Endothelial cell of umbilical vein (primary cell): ENCODE measurements at regions not wholly inside any gene's neighbourhood (a gene's known extent, or its start where the extent isn't known, plus 50 kb on each side); places are given as distances from the start of the nearest gene placed in this dataset. TPM values are rescaled to one million over a fixed set of nuclear protein-coding genes. Genes with fewer than 3 reads are reported as not detected.

Experiments
- BruUV-seq: library from RNA; stranded (reverse); fragments of 400-500 nt; replicated peaks from 2 replicates; lab custom pipeline; 2021; lab: Mats Ljungman, UMichigan
- CTCF ChIA-PET: fragments of 300-600, 350-600 bp; sonication (Branson Sonifier 250); formaldehyde crosslinking; loops from one replicate; lab custom pipeline; 2021; ENCODE audit warnings: antibody characterized with exemption, inconsistent platforms; lab: Charles Lee
- POLR2A ChIA-PET: fragments of 300-600, 350-600 bp; sonication (Branson Sonifier 250); formaldehyde crosslinking; loops from one replicate; lab custom pipeline; 2021; ENCODE audit warnings: antibody characterized with exemption, inconsistent platforms; lab: Charles Lee
- DNase-seq: peaks from one replicate; pipeline ENCODE4 v3.0.0-alpha.2; 2011; ENCODE audit warnings: low read depth, low spot score
- FAIRE-seq: peaks from 2 replicates; lab custom pipeline; 2011; peaks lifted over from hg19 to GRCh38; lab: Jason Lieb, UNC
- H2AFZ ChIP-seq: 2 replicates; pipeline ENCODE4 v1.6.0; 2012; ENCODE audit warnings: low read depth, low read length, control low read depth, inconsistent platforms
- H3K27ac ChIP-seq: 2 replicates; pipeline ENCODE4 v1.5.1; 2011; ENCODE audit warnings: low read depth, mild to moderate bottlenecking, control low read depth, low read length, moderate library complexity; ENCODE audit not compliant: insufficient read depth
- H3K27me3 ChIP-seq, 2 experiments: 2 replicates each; pipeline versions ENCODE4 v1.6.0 to v1.6.1; 2011; ENCODE audit warnings: low read length in 2 of 2, mixed read lengths in 1 of 2; ENCODE audit not compliant: control insufficient read depth in 2 of 2, insufficient read depth in 2 of 2
- H3K36me3 ChIP-seq, 2 experiments: 2 replicates in 1 of 2; 3 replicates in 1 of 2; pipeline ENCODE4 v1.5.1; 2011; ENCODE audit warnings: low read length in 2 of 2, mild to moderate bottlenecking in 1 of 2, moderate library complexity in 1 of 2; ENCODE audit not compliant: control insufficient read depth in 2 of 2, insufficient read depth in 2 of 2; ENCODE audit errors: extremely low read depth in 1 of 2
- H3K4me1 ChIP-seq: 3 replicates; pipeline ENCODE4 v1.5.1; 2011; ENCODE audit warnings: mild to moderate bottlenecking, low read length; ENCODE audit not compliant: control insufficient read depth, insufficient read depth; ENCODE audit errors: extremely low read depth
- H3K4me2 ChIP-seq: 2 replicates; pipeline ENCODE4 v1.6.1; 2011; ENCODE audit warnings: low read length, control low read depth, mixed read lengths; ENCODE audit not compliant: insufficient read depth
- H3K4me3 ChIP-seq, 3 experiments: fragments of 200-600 bp in 1 of 3; sonication (generic), shearing (Covaris generic) in 1 of 3; replicated peaks in 1 of 3; 2 replicates each; pipeline ENCODE4 v1.5.1; 2011 to 2016; ENCODE audit warnings: control low read depth in 3 of 3, low read length in 3 of 3, mild to moderate bottlenecking in 2 of 3, inconsistent platforms in 1 of 3, low read depth in 1 of 3, moderate library complexity in 1 of 3; ENCODE audit not compliant: insufficient read depth in 1 of 3
- H3K79me2 ChIP-seq: 2 replicates; pipeline ENCODE4 v1.6.0; 2012; ENCODE audit warnings: low read length, inconsistent platforms; ENCODE audit not compliant: control insufficient read depth, insufficient read depth
- H3K9ac ChIP-seq: replicated peaks from 2 replicates; pipeline ENCODE3; 2011; ENCODE audit warnings: low read length, control low read depth; ENCODE audit not compliant: insufficient read depth; ENCODE audit errors: extremely low read depth
- H3K9me1 ChIP-seq: replicated peaks from 3 replicates; pipeline ENCODE4 v1.6.0; 2011; ENCODE audit warnings: mild to moderate bottlenecking, low read length; ENCODE audit not compliant: control insufficient read depth, insufficient read depth; ENCODE audit errors: extremely low read depth
- H3K9me3 ChIP-seq: replicated peaks from 2 replicates; pipeline ENCODE4 v1.5.1; 2012; ENCODE audit warnings: low read length, inconsistent platforms; ENCODE audit not compliant: control insufficient read depth, insufficient read depth
- H4K20me1 ChIP-seq: replicated peaks from 2 replicates; pipeline ENCODE3; 2011; ENCODE audit warnings: mild to moderate bottlenecking, low read length; ENCODE audit not compliant: control insufficient read depth, insufficient read depth; ENCODE audit errors: extremely low read depth
- CTCF ChIP-seq, 2 donors: IDR thresholded peaks; 1 replicate in 1 of 2; 2 replicates in 1 of 2; pipeline ENCODE4 v1.5.1; 2011; ENCODE audit warnings: low read length in 2 of 2, mild to moderate bottlenecking in 2 of 2, moderate library complexity in 2 of 2, control low read depth in 1 of 2, inconsistent platforms in 1 of 2, low read depth in 1 of 2; ENCODE audit not compliant: insufficient read depth in 1 of 2; ENCODE audit errors: extremely low read depth in 1 of 2
- EZH2 ChIP-seq: IDR thresholded peaks from 2 replicates; pipeline ENCODE4 v1.6.1; 2012; ENCODE audit warnings: borderline replicate concordance, low read depth, mild to moderate bottlenecking, moderate library complexity, low read length, inconsistent platforms; ENCODE audit not compliant: severe bottlenecking
- FOS ChIP-seq: IDR thresholded peaks from 2 replicates; pipeline ENCODE4 v1.6.1; 2011; ENCODE audit warnings: mild to moderate bottlenecking, low read length, moderate library complexity, borderline replicate concordance; ENCODE audit not compliant: insufficient read depth
- GATA2 ChIP-seq: IDR thresholded peaks from 2 replicates; pipeline ENCODE4 v1.7.0; 2011; ENCODE audit warnings: low read depth, mild to moderate bottlenecking, moderate library complexity, mixed read lengths, low read length; ENCODE audit not compliant: insufficient read length, insufficient read depth
- JUN ChIP-seq: IDR thresholded peaks from 2 replicates; pipeline ENCODE4 v1.6.1; 2011; ENCODE audit warnings: borderline replicate concordance, low read depth; ENCODE audit not compliant: insufficient read length, insufficient read depth
- MYC ChIP-seq: IDR thresholded peaks from one replicate; pipeline ENCODE4 v1.6.1; 2011; ENCODE audit warnings: mild to moderate bottlenecking, low read depth, low read length
- POLR2A ChIP-seq: IDR thresholded peaks from 2 replicates; pipeline ENCODE4 v1.6.1; 2012; ENCODE audit warnings: low read depth, mild to moderate bottlenecking, control low read depth, low read length
- dilution Hi-C: fragments of 300-500 bp; cut with MboI; formaldehyde crosslinking; loops from one replicate; pipeline ENCODE4 v1.15.0; 2019; ENCODE audit warnings: low sequenced_read_pairs; ENCODE audit not compliant: extremely low pct_ligation_motif_present
- intact Hi-C: fragments of 100-400 bp; cut with micrococcal nuclease; formaldehyde crosslinking; loops from one replicate; pipeline ENCODE4 v1.10.0; 2022
- small RNA-seq: library from RNA; depleted of rRNA; stranded (forward); fragments of <200 nt; gene quantifications from one replicate; pipeline ENCODE3, GENCODE V24; 2012; ENCODE audit warnings: low replicate concordance, low read depth; ENCODE audit not compliant: insufficient read depth, insufficient read length

GRCh38 chr9:99762470-99762869, 59.2 kb upstream of the NR4A3 start:
- ChIA-PET CTCF (no interaction called here), POLR2A (no interaction called here)
- dilution Hi-C loops (no loop called here), intact Hi-C loops (no loop called here)
- TF ChIP-seq EZH2 (no peak), JUN (no peak), MYC (no peak), FOS (no peak), POLR2A (no peak), GATA2 (no peak), CTCF (IDR thresholded peaks at IDR 0.05; ENCODE audit: extremely low read depth in 1 of 2, insufficient read depth in 1 of 2, low read depth in 1 of 2, low read length in 2 of 2) (no peak)
- H3K36me3 ChIP-seq = no peaks in the 10 kb centered on the region
- H3K27ac ChIP-seq = no peak overlapping the region
- H3K9ac ChIP-seq = no peak overlapping the region
- no peaks in the 10 kb centered on the region for H3K9me1 ChIP-seq
- no peak overlapping the region for H3K4me2 ChIP-seq
- no peak for DNase-seq
- H3K79me2 ChIP-seq = no peaks in the 10 kb centered on the region
- no peak overlapping the region for H2AFZ ChIP-seq
- no peak overlapping the region for H3K4me3 ChIP-seq
- peaks cover 3 to 6% of the 10 kb centered on the region in 2 experiments for H3K27me3 ChIP-seq
- no TSS peak for BruUV-seq
- H4K20me1 ChIP-seq = no peaks in the 10 kb centered on the region
- no peaks in the 10 kb centered on the region for H3K4me1 ChIP-seq
- FAIRE-seq = no peak
- H3K9me3 ChIP-seq = no peaks in the 10 kb centered on the region

Small RNAs in the stretch of these regions (small RNA-seq; reads per million reads assigned to genes)
- gene AL137067.1 = not detected
- not detected for gene AL137067.2
